GM18505 (cell line): ENCODE measurements at regions not wholly inside any gene's neighbourhood (a gene's known extent, or its start where the extent isn't known, plus 50 kb on each side); places are given as distances from the start of the nearest gene placed in this dataset.

ENCODE experiments used
- ATAC-seq: cut with Tn5 transposase; IDR thresholded peaks from one replicate; pipeline ENCODE4 v1.9.1; 2021; ENCODE audit not compliant: unreplicated experiment
- POLR2A ChIP-seq: IDR thresholded peaks from 4 replicates; pipeline ENCODE4 v1.6.1; 2011; ENCODE audit warnings: borderline replicate concordance; ENCODE audit not compliant: insufficient read depth, insufficient read length; ENCODE audit errors: extremely low read depth

- ATAC-seq, result no peak
- no peak for TF ChIP-seq POLR2A
Measured at GRCh38 chr4:84403656-84404055, 95.4 kb downstream of the NKX6-1 start.

DNA sequence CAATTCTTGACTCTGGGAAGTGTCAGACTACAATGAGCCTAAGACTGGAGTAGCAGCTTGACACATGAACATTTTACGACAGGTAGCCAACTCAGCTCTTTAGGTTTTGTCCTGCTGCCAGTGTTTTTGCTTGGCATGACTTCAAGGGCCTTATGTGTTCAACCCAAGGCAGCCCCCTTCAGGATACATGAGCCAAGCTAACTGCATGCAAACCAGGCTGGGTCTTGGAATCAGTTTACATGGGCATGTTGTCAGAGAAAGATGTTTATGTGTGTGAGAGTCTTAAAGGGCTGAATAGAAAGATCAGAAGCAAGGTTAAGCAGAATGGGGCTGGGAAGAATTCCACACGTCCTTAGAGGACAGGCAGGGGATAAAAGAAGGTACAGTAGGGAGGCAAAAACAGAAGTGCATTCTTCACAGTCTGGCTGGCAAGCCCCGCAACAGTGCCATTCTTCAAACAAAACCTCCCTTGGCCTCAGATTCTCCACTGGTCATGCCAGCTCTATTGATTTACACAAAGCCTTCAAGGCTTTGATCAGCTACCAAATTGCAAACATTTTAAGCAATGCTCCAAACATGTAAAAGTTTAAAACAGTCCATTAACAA is 97.3 kb downstream of the NKX6-1 start:
- no peak for ATAC-seq
- TF ChIP-seq POLR2A, result no peak

DNA sequence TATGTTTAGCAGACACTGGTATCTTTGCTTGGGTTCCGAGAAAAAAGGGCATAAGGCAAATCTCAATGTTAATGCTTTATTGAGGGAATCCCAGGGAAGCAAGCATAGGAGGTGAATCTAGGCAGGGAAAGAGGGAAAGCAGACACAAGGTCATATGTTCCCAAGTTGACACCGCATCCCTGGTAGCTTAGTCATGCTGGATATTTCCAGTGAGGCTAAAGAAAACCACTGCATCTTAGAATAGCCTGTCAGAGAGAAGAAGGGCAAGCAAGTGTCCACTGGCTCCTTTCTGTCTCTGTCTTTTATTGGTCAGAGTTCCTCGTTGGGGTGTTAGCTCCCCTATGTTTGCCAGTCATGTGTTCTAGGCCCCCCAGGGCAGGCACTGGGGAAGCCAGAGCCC is 104.7 kb downstream of the NKX6-1 start:
- TF ChIP-seq POLR2A, result no peak
- ATAC-seq, result no peak

DNA sequence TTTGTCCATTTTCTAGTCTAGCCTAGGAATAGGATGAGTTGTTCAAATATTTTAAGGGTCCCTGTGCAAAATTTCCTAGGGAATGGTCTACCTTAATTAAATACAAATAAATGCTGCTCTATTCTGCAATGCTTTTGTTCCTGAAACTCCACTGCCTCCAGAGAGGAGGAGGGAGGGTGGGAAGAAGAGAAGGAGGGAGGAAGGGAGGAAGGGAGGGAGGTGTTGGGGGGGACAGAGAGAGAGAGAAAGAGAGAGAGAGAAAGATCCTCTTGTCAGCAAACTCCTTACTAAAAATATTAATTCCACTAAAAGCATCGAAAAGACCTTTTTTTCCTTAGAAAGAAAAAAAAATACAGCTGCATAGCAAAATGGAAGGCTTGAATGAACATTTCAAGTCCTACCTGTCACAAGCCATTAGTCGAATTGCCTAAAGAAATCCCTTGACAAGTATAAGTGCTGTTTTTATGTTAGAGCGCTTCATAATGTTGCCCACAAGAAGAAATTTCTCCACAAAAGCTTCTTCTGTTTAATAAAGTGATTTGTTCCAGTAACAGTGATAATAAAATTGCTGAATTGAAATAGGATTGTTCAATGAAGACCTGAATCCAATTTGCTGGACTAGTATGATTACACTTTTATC is 106.0 kb downstream of the NKX6-1 start:
- no peak for ATAC-seq
- TF ChIP-seq POLR2A, result no peak

DNA sequence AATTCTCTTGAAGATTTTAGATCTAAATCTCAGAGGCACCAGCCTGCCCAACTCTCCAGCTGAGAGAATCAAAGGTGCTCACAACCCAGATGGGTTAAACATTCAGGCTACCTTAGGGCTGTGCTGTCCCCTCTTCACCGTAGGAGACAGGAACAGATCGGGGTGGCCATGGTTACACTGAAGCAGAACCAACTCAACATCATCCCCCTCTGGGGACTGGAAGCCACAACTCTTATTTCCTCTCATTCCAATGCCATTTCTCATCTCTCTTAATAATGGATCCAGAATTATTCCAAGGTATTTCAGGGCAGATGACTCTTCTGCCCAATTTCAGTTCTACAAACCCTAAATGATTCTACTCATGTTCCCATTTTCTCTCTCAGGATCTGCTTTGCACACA is 109.7 kb downstream of the NKX6-1 start:
- ATAC-seq, result no peak
- no peak for TF ChIP-seq POLR2A

DNA sequence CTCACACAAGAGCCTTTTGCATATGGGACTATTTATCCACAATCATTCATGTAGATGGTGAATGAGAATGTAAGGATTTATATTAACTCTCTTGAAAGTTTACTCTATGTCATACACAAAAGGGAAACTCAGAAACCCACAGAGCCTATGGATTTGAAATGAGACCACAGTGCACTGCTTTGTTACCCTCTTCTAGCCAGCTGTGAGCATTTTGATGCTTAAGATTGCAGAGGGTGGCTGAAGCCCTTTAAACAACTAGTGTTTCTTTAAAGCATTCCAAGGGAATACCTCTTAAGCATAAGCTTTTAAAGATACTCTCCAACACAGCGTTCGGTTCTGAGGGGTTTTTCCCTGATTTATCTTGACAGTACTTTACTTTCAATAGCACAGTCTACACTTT is 113.9 kb downstream of the NKX6-1 start:
- ATAC-seq, result no peak
- no peak for TF ChIP-seq POLR2A

GRCh38 chr4:84384801-84385200 is 114.3 kb downstream of the NKX6-1 start:
- TF ChIP-seq POLR2A, result no peak
- ATAC-seq, result no peak

DNA sequence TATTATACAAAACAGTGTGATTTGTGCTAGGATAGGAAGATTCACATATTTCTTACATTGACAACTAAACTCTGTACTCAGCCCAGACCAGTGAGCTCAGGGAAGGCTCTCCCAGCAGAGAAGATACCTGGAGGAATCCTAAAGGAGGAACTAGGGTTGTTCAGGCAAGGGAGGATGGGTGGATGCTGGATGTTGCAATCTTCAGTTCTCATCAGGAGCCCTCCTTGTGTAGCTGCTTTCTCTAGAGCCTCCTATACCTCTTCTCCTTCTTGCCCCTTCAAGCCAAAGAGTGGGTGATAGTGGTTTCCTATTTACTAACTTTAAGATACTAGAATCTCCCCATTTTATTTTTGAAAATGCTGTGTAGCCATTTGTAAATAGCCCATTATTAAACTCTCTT is 117.3 kb downstream of the NKX6-1 start:
- TF ChIP-seq POLR2A, result no peak
- ATAC-seq, result no peak

GRCh38 chr4:84379917-84380641 is 119.0 kb downstream of the NKX6-1 start:
- ATAC-seq, result no peak
- no peak for TF ChIP-seq POLR2A

- no peak for ATAC-seq
- TF ChIP-seq POLR2A, result no peak
Measured at GRCh38 chr4:84378983-84379382, 120.1 kb downstream of the NKX6-1 start.

DNA sequence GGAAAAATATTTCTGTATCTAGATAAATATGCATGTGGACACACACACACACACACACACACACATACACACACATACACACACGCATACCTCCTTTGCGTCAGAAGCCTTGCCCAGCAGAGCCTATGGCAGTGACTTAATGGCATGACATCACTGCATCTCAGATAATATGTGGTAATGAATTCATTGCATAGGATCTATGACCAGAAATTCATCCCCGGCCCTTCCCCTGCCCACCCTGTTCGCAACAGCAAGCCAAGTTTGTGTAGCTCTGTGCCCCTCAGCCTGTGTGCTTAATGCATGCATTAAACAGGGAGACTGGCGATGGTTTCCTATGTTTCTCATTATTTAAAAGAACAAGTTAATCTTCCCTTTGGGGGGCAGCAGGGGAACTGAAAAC is 120.7 kb downstream of the NKX6-1 start:
- ATAC-seq, result no peak
- no peak for TF ChIP-seq POLR2A

DNA sequence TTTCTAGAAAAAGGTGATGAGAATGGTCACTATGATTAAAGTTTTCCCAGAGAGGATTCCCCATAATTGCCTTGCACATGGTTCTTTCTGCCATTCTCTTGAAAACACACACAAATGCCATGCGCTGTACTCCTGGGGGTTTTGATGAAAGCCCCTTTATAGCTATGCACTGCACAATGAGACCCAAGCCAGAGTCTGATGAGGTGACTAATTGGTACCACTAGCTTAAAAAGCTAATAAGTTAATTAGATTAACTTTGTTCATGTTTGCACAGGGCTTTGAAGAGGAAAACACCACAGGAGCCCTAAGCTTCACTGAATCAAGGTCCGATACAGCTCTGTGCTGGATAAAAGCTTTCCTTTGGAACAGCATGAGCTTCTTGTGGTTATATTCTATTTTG is 132.2 kb downstream of the NKX6-1 start:
- TF ChIP-seq POLR2A, result no peak
- ATAC-seq, result no peak

GRCh38 chr4:84366161-84366560 is 132.9 kb downstream of the NKX6-1 start:
- ATAC-seq, result no peak

More at GRCh38 chr4:84366161-84366560, 132.9 kb downstream of the NKX6-1 start:
- TF ChIP-seq POLR2A, result no peak
